H1 (cell line): ENCODE measurements at regions not wholly inside any gene's neighbourhood (a gene's known extent, or its start where the extent isn't known, plus 50 kb on each side); places are given as distances from the start of the nearest gene placed in this dataset.

Source experiments
- EZH2 ChIP-seq: fragments of 200-600 bp; sonication (generic); IDR thresholded peaks from 2 replicates; pipeline ENCODE4 v1.7.1; 2012; ENCODE audit warnings: low read depth, mild to moderate bottlenecking, moderate library complexity, low read length, inconsistent platforms; ENCODE audit not compliant: severe bottlenecking
- RXRA ChIP-seq: IDR thresholded peaks from 2 replicates; pipeline ENCODE4 v1.6.1; 2011; ENCODE audit warnings: low read depth, mild to moderate bottlenecking, low read length, moderate library complexity; ENCODE audit not compliant: insufficient read depth
- TAF1 ChIP-seq: IDR thresholded peaks from 2 replicates; pipeline ENCODE4 v1.6.1; 2011; ENCODE audit warnings: mild to moderate bottlenecking, low read depth, low read length
- TEAD4 ChIP-seq: IDR thresholded peaks from 2 replicates; pipeline ENCODE4 v1.6.1; 2012; ENCODE audit warnings: low read depth, low read length, inconsistent platforms, mixed read lengths

DNA sequence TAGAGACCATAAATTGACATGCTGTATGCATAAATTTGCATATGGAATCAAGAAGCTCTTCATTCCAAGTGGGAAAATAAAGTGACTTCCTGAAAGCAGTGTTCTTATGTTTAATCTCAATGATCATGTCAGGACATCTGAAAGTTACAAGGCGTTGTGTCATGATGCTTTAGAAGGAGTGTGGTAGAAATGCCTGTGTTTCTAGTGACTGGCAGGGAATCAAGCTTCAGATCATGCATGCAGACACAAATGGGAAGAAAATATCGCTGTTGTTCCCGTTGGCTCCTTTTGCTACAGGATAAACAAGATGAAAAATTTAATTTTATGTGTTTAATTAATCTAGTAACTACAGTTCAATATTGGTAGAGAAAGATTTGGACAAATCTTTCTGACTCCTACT is 298.1 kb upstream of the SYT1 start (continued):
- TF ChIP-seq EZH2 (no peak), TEAD4 (no peak), TAF1 (no peak), RXRA (no peak)
